GM10248 (cell line): ENCODE measurements at regions not wholly inside any gene's neighbourhood (a gene's known extent, or its start where the extent isn't known, plus 50 kb on each side); places are given as distances from the start of the nearest gene placed in this dataset.
"Not testable (repeated sequence)": the region's sequence is repeated elsewhere in the genome, so short reads cannot be mapped to it uniquely, and the experiment has no call there.

Experiments
- CTCF ChIA-PET: fragments of 300-600 bp; sonication (Branson Sonifier 250); formaldehyde crosslinking; extraction: SDS; loops from one replicate; lab custom pipeline; 2021; ENCODE audit warnings: antibody characterized with exemption; lab: Yijun Ruan, JAX
- POLR2A ChIA-PET: fragments of 350-650 bp; sonication (Branson Sonifier 250); formaldehyde crosslinking; extraction: SDS; loops from one replicate; lab custom pipeline; 2020; ENCODE audit warnings: antibody characterized with exemption; lab: Yijun Ruan, JAX
- DNase-seq: peaks from one replicate; pipeline ENCODE4 v3.0.0; 2012; ENCODE audit errors: extremely low spot score
- TF ChIP-seq, protein P1 (sequence below): IDR thresholded peaks from 2 replicates; pipeline ENCODE4 v1.5.1; 2012; ENCODE audit warnings: mild to moderate bottlenecking, low read depth; ENCODE audit errors: extremely low read depth, missing control alignments, control extremely low read depth

GRCh38 chr2:223481486-223481885 is 120.7 kb downstream of the SCG2 start:
- POLR2A ChIA-PET = no interaction called here
- CTCF ChIA-PET = interaction anchor here (1.0 kb wide), 1 partner anchor 17 kb away, joined by 3 read pairs; no protein-coding TSS in a partner anchor
- DNase-seq = no peak
- TF ChIP-seq, protein P1, sequence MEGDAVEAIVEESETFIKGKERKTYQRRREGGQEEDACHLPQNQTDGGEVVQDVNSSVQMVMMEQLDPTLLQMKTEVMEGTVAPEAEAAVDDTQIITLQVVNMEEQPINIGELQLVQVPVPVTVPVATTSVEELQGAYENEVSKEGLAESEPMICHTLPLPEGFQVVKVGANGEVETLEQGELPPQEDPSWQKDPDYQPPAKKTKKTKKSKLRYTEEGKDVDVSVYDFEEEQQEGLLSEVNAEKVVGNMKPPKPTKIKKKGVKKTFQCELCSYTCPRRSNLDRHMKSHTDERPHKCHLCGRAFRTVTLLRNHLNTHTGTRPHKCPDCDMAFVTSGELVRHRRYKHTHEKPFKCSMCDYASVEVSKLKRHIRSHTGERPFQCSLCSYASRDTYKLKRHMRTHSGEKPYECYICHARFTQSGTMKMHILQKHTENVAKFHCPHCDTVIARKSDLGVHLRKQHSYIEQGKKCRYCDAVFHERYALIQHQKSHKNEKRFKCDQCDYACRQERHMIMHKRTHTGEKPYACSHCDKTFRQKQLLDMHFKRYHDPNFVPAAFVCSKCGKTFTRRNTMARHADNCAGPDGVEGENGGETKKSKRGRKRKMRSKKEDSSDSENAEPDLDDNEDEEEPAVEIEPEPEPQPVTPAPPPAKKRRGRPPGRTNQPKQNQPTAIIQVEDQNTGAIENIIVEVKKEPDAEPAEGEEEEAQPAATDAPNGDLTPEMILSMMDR = no peak

- DNase-seq = no peak
- TF ChIP-seq, protein P1 = no peak
- ChIA-PET CTCF (no interaction called here), POLR2A (no interaction called here)
Observed at GRCh38 chr2:223486751-223487150, 115.4 kb downstream of the SCG2 start.

GRCh38 chr2:223487214-223487846 is 114.8 kb downstream of the SCG2 start:
- TF ChIP-seq, protein P1 = no peak
- POLR2A ChIA-PET = no interaction called here
- no peak for DNase-seq
- CTCF ChIA-PET = interaction anchor here (1.6 kb wide), 1 partner anchor 11 kb away, joined by 7 read pairs; no protein-coding TSS in a partner anchor

DNA sequence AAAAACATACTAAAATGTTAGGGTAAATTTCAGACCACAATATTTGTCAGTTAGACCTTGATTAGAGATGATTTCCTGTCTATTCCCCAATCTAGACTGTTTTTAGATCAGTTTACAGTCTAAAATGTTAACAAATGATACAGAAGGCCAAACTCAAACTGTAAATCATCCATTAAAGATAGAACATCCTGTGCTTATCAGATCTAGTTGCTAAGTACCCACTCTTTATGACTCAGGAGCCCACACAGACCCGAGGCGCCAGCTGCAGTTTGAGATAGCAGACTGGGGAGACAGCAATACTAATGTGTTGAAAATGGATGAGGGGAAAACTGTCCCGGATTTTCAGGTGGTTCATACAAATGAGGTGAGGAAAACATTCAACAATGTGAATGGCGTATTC is 113.3 kb downstream of the SCG2 start:
- no peak for DNase-seq
- ChIA-PET POLR2A (no interaction called here), CTCF (interaction anchor here (1.6 kb wide), 1 partner anchor 9 kb away, joined by 7 read pairs; no protein-coding TSS in a partner anchor)
- TF ChIP-seq, protein P1 = no peak

DNA sequence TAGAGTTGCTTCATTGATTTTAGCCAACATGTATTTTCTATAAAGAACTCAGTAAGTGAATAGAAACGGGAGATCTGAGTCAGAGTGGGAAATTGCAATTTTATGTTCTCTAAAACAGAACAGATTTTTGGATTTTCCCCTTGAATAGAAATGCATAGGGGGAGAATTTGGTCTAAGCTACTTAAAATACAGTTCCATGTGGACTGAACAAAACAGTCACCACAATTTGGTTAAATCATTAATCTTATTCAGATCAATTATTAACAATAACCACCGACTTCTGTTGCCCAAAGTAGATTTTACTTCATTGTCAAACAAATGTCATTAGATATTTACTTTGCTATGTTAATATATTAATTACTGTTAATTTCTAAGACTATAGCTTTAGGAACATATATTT is 107.7 kb downstream of the SCG2 start:
- no peak for DNase-seq
- ChIA-PET CTCF (interaction anchor here (1.5 kb wide), 1 partner anchor 10 kb away, joined by 4 read pairs; no protein-coding TSS in a partner anchor), POLR2A (no interaction called here)
- TF ChIP-seq, protein P1 = no peak

DNA sequence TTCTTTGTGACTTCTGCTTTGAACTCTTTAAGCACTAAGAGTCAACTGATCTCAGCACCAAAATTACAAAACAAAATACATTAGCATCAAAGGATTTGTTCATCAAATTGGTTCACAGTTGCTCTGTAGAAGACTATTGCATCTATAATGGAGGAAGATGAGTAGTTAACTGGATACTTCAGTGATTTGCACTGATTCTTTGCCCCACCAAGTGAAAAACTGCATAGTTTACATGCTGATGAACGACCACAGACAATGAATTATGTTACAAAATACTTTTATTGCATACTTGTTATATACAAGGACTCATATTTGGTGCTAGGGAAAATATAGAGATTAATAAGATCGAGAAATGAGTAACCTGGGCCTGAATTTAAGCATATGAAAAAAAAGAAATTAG is 107.2 kb downstream of the SCG2 start:
- no peak for DNase-seq
- ChIA-PET CTCF (interaction anchor here (1.0 kb wide), 1 partner anchor 43 kb away, joined by 3 read pairs; no protein-coding TSS in a partner anchor), POLR2A (no interaction called here)
- TF ChIP-seq, protein P1 = no peak

DNA sequence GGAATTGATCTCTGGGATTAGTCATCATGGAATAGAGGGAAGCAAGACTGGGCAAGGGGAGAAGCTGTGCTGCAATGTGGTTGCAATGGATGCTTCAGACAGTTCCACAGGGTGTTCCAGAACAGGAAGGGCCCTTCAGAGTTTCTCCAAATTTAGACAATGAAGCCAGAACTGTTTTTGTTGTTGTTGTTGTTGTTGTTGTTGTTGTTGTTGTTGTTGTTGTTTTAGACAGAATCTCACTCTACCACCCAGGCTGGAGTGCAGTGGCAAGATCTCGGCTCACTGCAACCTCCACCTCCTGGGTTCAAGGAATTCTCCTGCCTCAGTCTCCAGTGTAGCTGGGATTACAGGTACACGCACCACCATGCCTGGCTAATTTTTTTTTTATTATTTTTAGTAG is 105.3 kb downstream of the SCG2 start:
- DNase-seq, CTCF ChIA-PET, POLR2A ChIA-PET: not testable (repeated sequence)
